ENCODE measurements at regions not wholly inside any gene's neighbourhood (a gene's known extent, or its start where the extent isn't known, plus 50 kb on each side); places are given as distances from the start of the nearest gene placed in this dataset.

DNA sequence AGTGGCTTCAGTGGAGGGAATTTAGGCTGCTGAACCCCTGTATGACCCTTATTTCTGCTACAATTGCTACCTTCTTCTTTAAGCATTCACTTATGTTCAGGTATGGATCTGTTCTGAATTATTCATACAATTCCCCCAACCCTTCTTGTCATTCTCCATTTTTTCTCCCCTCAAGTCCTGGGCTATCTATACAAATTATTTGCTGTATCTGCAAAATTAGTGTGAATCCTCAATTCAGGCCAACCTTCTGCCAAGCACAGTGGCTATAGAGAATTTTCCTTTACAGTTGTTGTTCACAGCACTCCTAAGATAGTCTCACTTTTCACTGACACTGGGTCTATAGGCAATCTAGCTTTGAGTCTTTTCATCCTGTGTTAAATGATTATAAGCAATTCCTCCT lies 119.2 kb upstream of the CNTN1 start:
- Histone ChIP-seq H3K36me3 (replicated peaks; ENCODE audit: control insufficient read depth, insufficient read depth, low read length) (no peaks in the 10 kb centered on the region), H3K4me3 (ENCODE audit: insufficient read depth, low read depth, low read length) (no peak overlapping the region), H3K27me3 (ENCODE audit: control insufficient read depth, insufficient read depth, low read length) (no peaks in the 10 kb centered on the region)
- no peak for DNase-seq

DNA sequence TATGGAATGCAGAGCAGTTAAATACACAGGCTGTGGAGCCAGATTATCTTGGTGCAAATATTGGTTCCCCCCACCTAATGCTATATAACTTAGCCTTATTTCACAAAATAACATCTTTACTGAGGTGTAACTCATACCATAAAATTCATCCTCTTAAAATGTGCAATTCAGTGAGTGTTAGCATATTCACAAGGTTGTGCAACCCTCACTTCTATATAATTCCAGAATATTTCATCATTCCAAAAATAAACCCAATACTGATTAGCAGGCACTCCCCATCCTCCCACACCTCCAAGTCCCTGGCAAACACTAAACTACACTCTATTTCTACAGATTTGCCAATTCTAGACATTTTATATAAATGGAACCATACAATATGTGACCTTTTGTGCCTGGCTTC lies 116.3 kb upstream of the CNTN1 start:
- H3K27me3 ChIP-seq (ENCODE audit: control insufficient read depth, insufficient read depth, low read length), result no peaks in the 10 kb centered on the region
- no peak for DNase-seq
- no peaks in the 10 kb centered on the region for H3K36me3 ChIP-seq (replicated peaks; ENCODE audit: control insufficient read depth, insufficient read depth, low read length)
- H3K4me3 ChIP-seq (ENCODE audit: insufficient read depth, low read depth, low read length), result no peak overlapping the region

DNA sequence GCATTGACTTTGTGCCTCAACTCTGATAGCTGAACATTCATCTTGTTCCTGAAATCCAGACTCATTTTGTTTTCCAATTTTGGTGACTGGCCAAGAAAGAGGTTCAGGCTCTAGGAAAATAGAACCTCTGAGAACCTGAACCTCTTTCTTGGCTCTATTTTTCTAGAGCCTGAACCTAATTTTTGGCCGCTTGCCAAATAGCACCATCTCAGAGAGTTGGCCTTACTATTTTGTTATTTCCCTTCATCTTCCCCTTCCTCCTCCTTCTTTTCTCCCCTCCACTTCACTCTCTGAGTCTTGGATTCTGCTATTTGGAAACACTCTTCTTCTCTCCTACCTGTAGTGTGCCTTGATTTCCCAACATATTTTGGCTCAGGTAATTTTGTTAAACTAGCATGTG lies 114.4 kb upstream of the CNTN1 start:
- H3K36me3 ChIP-seq (replicated peaks; ENCODE audit: control insufficient read depth, insufficient read depth, low read length), result no peaks in the 10 kb centered on the region
- no peaks in the 10 kb centered on the region for H3K27me3 ChIP-seq (ENCODE audit: control insufficient read depth, insufficient read depth, low read length)
- DNase-seq, result no peak
- no peak overlapping the region for H3K4me3 ChIP-seq (ENCODE audit: insufficient read depth, low read depth, low read length)

DNA sequence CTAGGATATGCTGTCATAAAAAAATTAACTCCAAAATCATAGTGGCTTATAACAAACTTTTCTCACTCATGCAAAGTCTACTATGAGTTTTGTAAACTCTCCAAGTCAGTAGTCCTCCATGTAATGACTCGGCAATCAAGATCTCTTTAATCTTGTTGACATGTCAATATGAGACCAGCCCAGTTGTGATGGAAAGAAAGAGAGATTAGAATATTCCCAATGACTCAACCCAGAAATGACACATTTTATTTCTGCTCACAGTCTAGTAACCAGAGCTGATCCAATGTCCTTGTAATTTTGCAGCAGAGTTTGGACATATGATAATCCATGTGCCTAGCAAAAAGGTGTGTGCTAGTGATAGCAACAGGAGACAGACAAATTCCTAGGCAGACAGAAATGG lies 112.6 kb upstream of the CNTN1 start:
- H3K36me3 ChIP-seq (replicated peaks; ENCODE audit: control insufficient read depth, insufficient read depth, low read length), result no peaks in the 10 kb centered on the region
- DNase-seq, result no peak
- H3K27me3 ChIP-seq (ENCODE audit: control insufficient read depth, insufficient read depth, low read length), result no peaks in the 10 kb centered on the region
- H3K4me3 ChIP-seq (ENCODE audit: insufficient read depth, low read depth, low read length), result no peak overlapping the region

DNA sequence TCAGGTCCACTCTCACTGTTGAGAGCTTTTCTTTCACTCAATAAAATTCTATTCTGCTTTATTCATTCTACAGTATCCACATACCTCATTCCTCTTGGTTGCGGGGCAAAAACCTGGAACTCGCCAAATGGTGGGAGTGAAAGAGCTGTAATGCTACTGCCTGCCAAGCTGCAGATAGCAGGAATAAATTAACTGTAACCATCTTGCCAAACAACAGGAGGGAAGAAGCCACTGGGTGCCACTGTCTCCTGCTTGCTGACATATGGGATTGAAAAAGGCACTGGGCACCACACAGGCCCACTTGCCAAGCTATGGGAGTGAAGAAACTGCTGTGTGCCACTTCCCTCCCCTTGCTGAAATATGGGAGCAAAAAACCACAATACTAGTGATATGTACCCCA lies 111.9 kb upstream of the CNTN1 start:
- Histone ChIP-seq H3K36me3 (replicated peaks; ENCODE audit: control insufficient read depth, insufficient read depth, low read length) (no peaks in the 10 kb centered on the region), H3K4me3 (ENCODE audit: insufficient read depth, low read depth, low read length) (no peak overlapping the region), H3K27me3 (ENCODE audit: control insufficient read depth, insufficient read depth, low read length) (no peaks in the 10 kb centered on the region)
- no peak for DNase-seq

DNA sequence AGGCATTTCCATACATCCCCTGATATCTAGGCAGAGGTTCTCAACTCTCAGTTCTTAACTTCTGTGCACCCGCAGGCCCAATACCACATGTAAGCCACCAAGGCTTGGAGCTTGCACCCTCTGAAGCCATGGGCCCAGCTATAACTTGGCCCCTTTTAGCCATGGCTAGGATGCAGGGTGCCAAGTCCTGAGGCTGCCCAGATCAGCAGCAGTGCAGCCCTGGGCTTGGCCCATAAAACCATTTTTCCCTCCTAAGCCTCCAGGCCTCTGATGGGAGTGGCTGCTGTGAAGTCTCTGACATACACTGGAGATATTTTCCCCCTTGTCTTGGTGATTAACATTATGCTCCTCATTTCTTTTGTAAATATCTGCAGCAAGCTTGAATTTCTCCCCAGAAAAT lies 110.3 kb upstream of the CNTN1 start:
- no peaks in the 10 kb centered on the region for H3K27me3 ChIP-seq (ENCODE audit: control insufficient read depth, insufficient read depth, low read length)
- H3K36me3 ChIP-seq (replicated peaks; ENCODE audit: control insufficient read depth, insufficient read depth, low read length), result no peaks in the 10 kb centered on the region
- DNase-seq, result no peak
- no peak overlapping the region for H3K4me3 ChIP-seq (ENCODE audit: insufficient read depth, low read depth, low read length)

DNA sequence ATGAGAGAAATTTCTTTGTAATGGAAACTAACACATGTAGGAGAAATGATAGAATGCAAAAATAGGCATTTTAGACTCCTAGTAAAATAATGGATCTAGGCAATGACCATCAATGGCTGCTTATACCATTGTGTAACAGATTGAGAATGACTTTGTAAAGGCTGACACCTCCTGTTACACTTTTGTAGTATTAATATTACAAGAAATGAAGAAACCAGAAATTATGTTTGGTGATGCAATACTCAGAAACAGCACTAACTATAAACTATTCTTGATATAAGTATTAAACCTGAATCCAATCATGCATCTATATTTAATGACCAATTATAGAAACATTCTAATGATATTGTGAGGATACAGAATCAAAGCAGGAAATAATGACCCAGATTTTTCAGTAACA lies 108.5 kb upstream of the CNTN1 start:
- Histone ChIP-seq H3K36me3 (replicated peaks; ENCODE audit: control insufficient read depth, insufficient read depth, low read length) (no peaks in the 10 kb centered on the region), H3K27me3 (ENCODE audit: control insufficient read depth, insufficient read depth, low read length) (no peaks in the 10 kb centered on the region), H3K4me3 (ENCODE audit: insufficient read depth, low read depth, low read length) (no peak overlapping the region)
- no peak for DNase-seq

DNA sequence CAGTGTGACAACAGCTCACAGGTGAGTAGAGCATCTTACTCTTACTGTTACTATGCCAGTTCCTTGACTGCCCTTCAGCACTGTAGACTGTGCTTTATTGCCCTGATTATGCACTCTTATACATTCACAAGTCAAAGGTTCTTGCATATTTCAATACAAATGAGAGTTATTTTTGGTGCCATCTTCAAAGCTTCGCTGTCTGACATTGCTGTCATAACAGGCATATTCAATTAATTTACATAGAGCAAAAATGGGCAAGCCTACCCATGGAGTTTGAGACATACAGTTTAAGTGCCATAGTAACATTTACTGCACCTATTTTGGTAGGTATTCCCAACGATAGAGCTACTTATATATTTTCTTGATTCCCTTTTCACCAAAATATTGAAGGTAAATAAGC lies 107.5 kb upstream of the CNTN1 start:
- H3K4me3 ChIP-seq (ENCODE audit: insufficient read depth, low read depth, low read length), result no peak overlapping the region
- no peak for DNase-seq
- H3K36me3 ChIP-seq (replicated peaks; ENCODE audit: control insufficient read depth, insufficient read depth, low read length), result no peaks in the 10 kb centered on the region
- H3K27me3 ChIP-seq (ENCODE audit: control insufficient read depth, insufficient read depth, low read length), result no peaks in the 10 kb centered on the region

DNA sequence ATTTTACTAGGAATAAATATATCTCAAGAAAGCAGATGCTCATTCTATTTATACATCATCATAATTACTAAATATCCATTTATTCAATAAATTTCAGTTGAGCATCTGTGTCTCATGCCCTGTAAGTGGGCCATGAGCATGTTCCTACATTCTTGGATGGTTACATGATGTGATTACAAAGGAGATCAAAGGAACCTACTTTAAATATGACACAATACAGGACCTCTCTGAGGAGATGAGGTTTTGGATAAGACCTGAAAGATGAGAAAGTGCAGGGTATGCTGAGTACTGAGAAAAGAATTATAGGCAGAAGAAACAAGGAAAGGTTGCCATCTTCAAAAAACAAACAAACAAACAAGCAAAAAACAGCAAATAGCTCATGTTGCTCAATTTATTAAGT lies 105.4 kb upstream of the CNTN1 start:
- H3K27me3 ChIP-seq (ENCODE audit: control insufficient read depth, insufficient read depth, low read length), result no peaks in the 10 kb centered on the region
- DNase-seq, result no peak
- H3K4me3 ChIP-seq (ENCODE audit: insufficient read depth, low read depth, low read length), result no peak overlapping the region
- H3K36me3 ChIP-seq (replicated peaks; ENCODE audit: control insufficient read depth, insufficient read depth, low read length), result no peaks in the 10 kb centered on the region

DNA sequence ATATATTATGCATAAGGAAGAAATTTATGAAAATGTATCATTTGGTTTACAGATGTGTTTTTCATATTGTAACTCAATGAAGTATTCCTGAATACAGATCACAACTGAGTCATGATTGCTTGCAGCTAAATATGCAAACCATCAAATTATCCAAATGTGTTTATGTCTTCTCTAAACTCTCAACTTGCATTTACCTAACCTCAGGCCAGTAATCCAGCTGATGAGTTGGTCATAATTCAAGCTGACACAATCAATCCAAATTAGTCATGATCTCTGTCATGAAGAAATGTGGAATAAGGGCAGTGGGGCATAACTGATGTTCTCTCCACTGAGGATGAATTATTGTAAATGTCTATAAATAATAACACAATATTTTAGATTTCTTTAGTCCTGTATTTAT lies 104.8 kb upstream of the CNTN1 start:
- Histone ChIP-seq H3K4me3 (ENCODE audit: insufficient read depth, low read depth, low read length) (no peak overlapping the region), H3K27me3 (ENCODE audit: control insufficient read depth, insufficient read depth, low read length) (no peaks in the 10 kb centered on the region), H3K36me3 (replicated peaks; ENCODE audit: control insufficient read depth, insufficient read depth, low read length) (no peaks in the 10 kb centered on the region)
- no peak for DNase-seq

DNA sequence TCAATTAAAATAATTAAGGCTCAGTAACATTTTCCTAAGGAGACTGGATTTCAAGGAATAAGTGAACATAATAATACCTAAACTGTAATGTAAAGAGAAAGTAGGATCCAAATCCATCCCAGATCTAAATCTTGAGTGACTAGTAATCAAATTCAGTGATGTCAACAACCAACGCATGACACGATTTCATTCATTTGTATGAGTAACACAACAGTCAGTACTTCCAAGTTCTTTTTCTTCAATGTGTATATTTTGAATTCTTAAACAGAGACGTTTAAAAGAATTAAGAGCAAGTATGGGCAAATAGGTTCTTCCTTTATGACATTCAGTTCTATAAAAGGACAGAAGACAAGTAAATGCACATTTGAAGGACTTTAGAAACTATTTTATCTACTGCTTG lies 104.3 kb upstream of the CNTN1 start:
- Histone ChIP-seq H3K36me3 (replicated peaks; ENCODE audit: control insufficient read depth, insufficient read depth, low read length) (no peaks in the 10 kb centered on the region), H3K4me3 (ENCODE audit: insufficient read depth, low read depth, low read length) (no peak overlapping the region), H3K27me3 (ENCODE audit: control insufficient read depth, insufficient read depth, low read length) (no peaks in the 10 kb centered on the region)
- no peak for DNase-seq

DNA sequence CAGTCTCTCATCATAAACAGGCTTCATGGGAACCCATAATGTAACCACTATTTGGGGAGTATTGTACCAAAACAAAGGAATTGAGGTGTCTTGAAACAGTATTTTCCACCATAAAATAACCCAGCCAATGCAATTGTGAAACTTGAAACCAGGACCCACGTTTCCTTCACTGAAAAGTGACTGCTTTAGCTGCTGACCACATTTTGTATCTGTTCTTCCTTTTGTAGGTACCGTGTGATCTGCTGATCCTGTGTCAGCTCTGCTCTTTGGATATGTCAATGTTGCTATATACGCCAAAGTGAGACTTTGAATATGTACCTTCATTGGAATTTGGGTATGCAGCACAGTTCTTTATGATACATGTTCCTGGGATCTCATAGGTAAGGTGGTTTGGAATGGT lies 95.1 kb upstream of the CNTN1 start:
- DNase-seq, result no peak
- Histone ChIP-seq H3K4me3 (ENCODE audit: insufficient read depth, low read depth, low read length) (no peak overlapping the region), H3K36me3 (replicated peaks; ENCODE audit: control insufficient read depth, insufficient read depth, low read length) (no peaks in the 10 kb centered on the region), H3K27me3 (ENCODE audit: control insufficient read depth, insufficient read depth, low read length) (no peaks in the 10 kb centered on the region)

DNA sequence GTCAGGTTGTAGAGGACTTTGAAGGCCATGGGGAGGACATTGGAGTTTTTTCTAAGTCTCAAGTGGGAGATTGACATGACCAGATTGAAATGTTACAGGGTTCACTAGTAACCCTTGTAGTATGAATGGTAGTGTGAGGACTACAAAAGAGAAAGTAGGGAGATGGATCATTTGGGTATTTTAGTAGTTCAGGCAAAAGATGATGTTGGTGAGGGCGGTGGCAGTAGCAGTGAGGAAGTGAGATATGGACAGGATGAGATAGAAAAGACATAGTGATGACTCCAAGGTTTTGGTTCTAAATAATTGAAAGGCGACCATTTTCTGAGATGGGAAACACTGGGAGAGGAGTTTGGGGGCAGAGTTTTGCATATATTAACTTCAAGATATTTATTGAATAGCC lies 94.2 kb upstream of the CNTN1 start:
- Histone ChIP-seq H3K4me3 (ENCODE audit: insufficient read depth, low read depth, low read length) (no peak overlapping the region), H3K36me3 (replicated peaks; ENCODE audit: control insufficient read depth, insufficient read depth, low read length) (no peaks in the 10 kb centered on the region), H3K27me3 (ENCODE audit: control insufficient read depth, insufficient read depth, low read length) (no peaks in the 10 kb centered on the region)
- DNase-seq, result no peak

DNA sequence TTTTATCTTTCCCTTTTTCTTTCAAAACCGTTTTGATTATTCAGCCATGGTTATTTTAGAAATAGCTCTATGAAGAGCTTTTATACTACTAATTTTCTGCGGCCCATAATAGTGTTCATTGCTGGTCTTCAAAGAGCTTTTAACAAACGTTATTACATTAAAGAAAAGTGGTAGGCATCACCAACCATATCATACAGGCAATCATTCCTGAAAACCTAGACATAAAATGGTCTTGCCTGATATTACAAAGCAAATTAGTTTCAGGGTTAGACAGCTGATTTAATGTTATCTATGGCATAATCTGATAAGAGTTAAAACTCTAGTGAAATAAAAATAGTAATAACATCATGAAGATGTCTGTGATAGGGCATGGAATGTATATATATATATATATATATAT lies 89.7 kb upstream of the CNTN1 start:
- no peak for DNase-seq
- H3K27me3 ChIP-seq (ENCODE audit: control insufficient read depth, insufficient read depth, low read length), result no peaks in the 10 kb centered on the region
- no peaks in the 10 kb centered on the region for H3K36me3 ChIP-seq (replicated peaks; ENCODE audit: control insufficient read depth, insufficient read depth, low read length)
- H3K4me3 ChIP-seq (ENCODE audit: insufficient read depth, low read depth, low read length), result no peak overlapping the region

DNA sequence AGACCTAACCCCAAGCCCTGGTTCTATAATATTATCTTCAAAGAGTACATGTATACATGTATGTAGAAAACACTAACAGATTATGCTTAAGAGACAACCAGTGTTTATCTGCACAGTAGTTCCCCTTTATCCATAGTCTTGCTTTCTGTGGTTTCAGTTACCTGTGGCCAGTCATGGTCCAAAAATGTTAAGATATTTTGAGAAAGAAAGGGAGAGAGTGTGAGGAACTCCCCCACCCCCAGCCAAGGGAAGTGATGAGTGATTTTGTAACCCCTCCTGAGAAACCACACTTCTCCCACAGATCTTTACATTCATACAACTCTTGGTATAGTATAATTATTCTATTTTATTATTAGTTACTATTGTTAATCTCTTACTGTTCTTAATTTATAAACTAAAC lies 77.3 kb upstream of the CNTN1 start:
- DNase-seq, result no peak
- no peaks in the 10 kb centered on the region for H3K36me3 ChIP-seq (replicated peaks; ENCODE audit: control insufficient read depth, insufficient read depth, low read length)
- H3K27me3 ChIP-seq (ENCODE audit: control insufficient read depth, insufficient read depth, low read length), result no peaks in the 10 kb centered on the region
- no peak overlapping the region for H3K4me3 ChIP-seq (ENCODE audit: insufficient read depth, low read depth, low read length)

DNA sequence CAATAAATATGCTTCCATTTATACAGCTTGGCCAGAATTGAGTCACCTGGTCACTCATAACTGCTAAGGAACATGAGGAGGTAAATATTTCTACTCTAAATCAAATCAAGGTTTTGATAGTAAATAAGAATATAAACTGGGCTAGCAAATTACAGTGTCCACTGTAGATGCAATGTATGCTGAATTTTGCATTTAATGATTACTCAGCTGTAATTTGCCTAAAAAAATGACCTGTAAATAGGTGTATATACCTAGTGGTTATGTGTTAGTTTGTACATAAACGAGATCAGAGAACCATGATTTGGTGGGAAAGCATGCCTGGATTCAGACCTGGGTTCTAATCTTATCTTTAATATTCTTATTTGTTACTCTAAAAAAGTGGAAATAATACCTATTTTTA lies 76.6 kb upstream of the CNTN1 start:
- H3K27me3 ChIP-seq (ENCODE audit: control insufficient read depth, insufficient read depth, low read length), result no peaks in the 10 kb centered on the region
- no peak overlapping the region for H3K4me3 ChIP-seq (ENCODE audit: insufficient read depth, low read depth, low read length)
- no peaks in the 10 kb centered on the region for H3K36me3 ChIP-seq (replicated peaks; ENCODE audit: control insufficient read depth, insufficient read depth, low read length)
- no peak for DNase-seq
